Chondrocyte (in vitro differentiated cells): ENCODE measurements at regions not wholly inside any gene's neighbourhood (a gene's known extent, or its start where the extent isn't known, plus 50 kb on each side); places are given as distances from the start of the nearest gene placed in this dataset.

Experiments used
- DNase-seq: peaks from one replicate; pipeline ENCODE4 v3.0.0; 2021; ENCODE audit warnings: mixed read lengths, low spot score
- H3K27ac Mint-ChIP-seq: one replicate; pipeline ENCODE4 v1.8.0; 2021; ENCODE audit warnings: mild to moderate bottlenecking, moderate library complexity, mixed read lengths; ENCODE audit not compliant: unreplicated experiment
- H3K27me3 Mint-ChIP-seq: 2 replicates; pipeline ENCODE4 v1.8.0; 2021; ENCODE audit warnings: low read depth, mixed read lengths
- H3K36me3 Mint-ChIP-seq: 2 replicates; pipeline ENCODE4 v1.8.0; 2021; ENCODE audit warnings: low read depth, mixed read lengths
- H3K4me1 Mint-ChIP-seq: 2 replicates; pipeline ENCODE4 v1.8.0; 2021; ENCODE audit warnings: low read depth, mild to moderate bottlenecking, mixed read lengths
- H3K4me3 Mint-ChIP-seq: one replicate; pipeline ENCODE4 v1.8.0; 2021; ENCODE audit warnings: mild to moderate bottlenecking, moderate library complexity, mixed read lengths; ENCODE audit not compliant: unreplicated experiment
- H3K9me3 Mint-ChIP-seq: 2 replicates; pipeline ENCODE4 v1.8.0; 2021; ENCODE audit warnings: low read depth, mixed read lengths
- CTCF ChIP-seq: fragments of 200-600 bp; sonication (generic); IDR thresholded peaks from 2 replicates; pipeline ENCODE4 v1.5.0; 2021; ENCODE audit warnings: antibody characterized with exemption, mild to moderate bottlenecking, moderate library complexity

GRCh38 chr6:139529420-139529819, 155.0 kb upstream of the CITED2 start:
- DNase-seq: no peak
- no peak overlapping the region for H3K27ac Mint-ChIP-seq
- peaks cover 7% of the 10 kb centered on the region for H3K9me3 Mint-ChIP-seq
- H3K4me3 Mint-ChIP-seq: no peak overlapping the region
- peaks cover 32% of the 10 kb centered on the region for H3K4me1 Mint-ChIP-seq
- no peak for TF ChIP-seq CTCF
- no peaks in the 10 kb centered on the region for H3K36me3 Mint-ChIP-seq
- H3K27me3 Mint-ChIP-seq: no peaks in the 10 kb centered on the region

- Mint-ChIP-seq H3K27ac (no peak overlapping the region), H3K4me3 (no peak overlapping the region), H3K36me3 (no peaks in the 10 kb centered on the region), H3K27me3 (no peaks in the 10 kb centered on the region), H3K9me3 (peaks cover 7% of the 10 kb centered on the region), H3K4me1 (peaks cover 22% of the 10 kb centered on the region)
- no peak for DNase-seq
- TF ChIP-seq CTCF: no peak
These were observed 154.0 kb upstream of the CITED2 start for GRCh38 chr6:139528471-139528870.

- H3K36me3 Mint-ChIP-seq: no peaks in the 10 kb centered on the region
- no peak overlapping the region for H3K4me3 Mint-ChIP-seq
- DNase-seq: no peak
- no peaks in the 10 kb centered on the region for H3K27me3 Mint-ChIP-seq
- no peak for TF ChIP-seq CTCF
- H3K4me1 Mint-ChIP-seq: peaks cover 10% of the 10 kb centered on the region
- no peak overlapping the region for H3K27ac Mint-ChIP-seq
- peaks cover 7% of the 10 kb centered on the region for H3K9me3 Mint-ChIP-seq
These were observed 151.0 kb upstream of the CITED2 start for GRCh38 chr6:139525415-139525814.

- TF ChIP-seq CTCF: no peak
- Mint-ChIP-seq H3K4me3 (no peak overlapping the region), H3K36me3 (no peaks in the 10 kb centered on the region), H3K4me1 (peaks cover 23% of the 10 kb centered on the region), H3K9me3 (peaks cover 7% of the 10 kb centered on the region), H3K27ac (no peak overlapping the region), H3K27me3 (no peaks in the 10 kb centered on the region)
- no peak for DNase-seq
These were observed 149.5 kb upstream of the CITED2 start for GRCh38 chr6:139523986-139524385.

- no peaks in the 10 kb centered on the region for H3K36me3 Mint-ChIP-seq
- peaks cover 6% of the 10 kb centered on the region for H3K9me3 Mint-ChIP-seq
- H3K27ac Mint-ChIP-seq: no peak overlapping the region
- H3K27me3 Mint-ChIP-seq: no peaks in the 10 kb centered on the region
- peaks cover 20% of the 10 kb centered on the region for H3K4me1 Mint-ChIP-seq
- no peak for TF ChIP-seq CTCF
- no peak for DNase-seq
- H3K4me3 Mint-ChIP-seq: no peak overlapping the region
These were observed 148.2 kb upstream of the CITED2 start for GRCh38 chr6:139522511-139523220.
